HepG2 (cell line): ENCODE measurements at regions not wholly inside any gene's neighbourhood (a gene's known extent, or its start where the extent isn't known, plus 50 kb on each side); places are given as distances from the start of the nearest gene placed in this dataset.

ENCODE experiments used
- ATAC-seq: fragments of 200-7000 bp; cut with Tn5 transposase; 3 replicates; pipeline ENCODE4 v1.9.1; 2020; ENCODE audit warnings: mild to moderate bottlenecking, moderate library complexity
- BruUV-seq: library from RNA; stranded (reverse); fragments of 400-500 nt; replicated peaks from 2 replicates; lab custom pipeline; 2021; lab: Mats Ljungman, UMichigan
- CTCF ChIA-PET: fragments of 300-600 bp; formaldehyde crosslinking; extraction: SDS; loops from one replicate; lab custom pipeline; 2021; ENCODE audit warnings: low total read pairs, inconsistent platforms, low intra/inter-chr PET ratio; lab: Yijun Ruan, JAX
- POLR2A ChIA-PET: fragments of 350-600 bp; sonication (Branson Sonifier 250); formaldehyde crosslinking; loops from one replicate; lab custom pipeline; 2020; ENCODE audit warnings: antibody characterized with exemption, inconsistent platforms; lab: Yijun Ruan, JAX
- DNase-seq: peaks from one replicate; pipeline ENCODE4 v3.0.0-alpha.2; 2015; ENCODE audit warnings: low spot score
- FAIRE-seq: peaks from 3 replicates; lab custom pipeline; 2011; peaks lifted over from hg19 to GRCh38; lab: Jason Lieb, UNC
- H2AFZ ChIP-seq: one replicate; pipeline ENCODE4 v1.6.1; 2011; ENCODE audit warnings: low read length, inconsistent platforms
- H3K27ac ChIP-seq: fragments of 300-600 bp; 3 replicates; pipeline ENCODE4 v1.8.0; 2011; ENCODE audit warnings: mixed run types, mild to moderate bottlenecking, mixed read lengths, low read length, inconsistent platforms; ENCODE audit not compliant: insufficient read depth; ENCODE audit errors: extremely low read length
- H3K27me3 ChIP-seq, 2 experiments: fragments of 200-600 bp in 1 of 2; 2 replicates in 1 of 2; 3 replicates in 1 of 2; pipeline versions ENCODE4 v1.6.0 to v1.8.0; 2011; ENCODE audit warnings: low read length in 2 of 2, mild to moderate bottlenecking in 2 of 2, moderate library complexity in 2 of 2, inconsistent platforms in 1 of 2; ENCODE audit not compliant: insufficient read depth in 2 of 2, control insufficient read depth in 1 of 2
- H3K36me3 ChIP-seq, 2 experiments: fragments of 200-600 bp in 1 of 2; replicated peaks in 1 of 2; 2 replicates in 1 of 2; 3 replicates in 1 of 2; pipeline versions ENCODE4 v1.5.1 to v1.8.0; 2011; ENCODE audit warnings: low read length in 2 of 2, inconsistent platforms in 1 of 2; ENCODE audit not compliant: insufficient read depth in 2 of 2, control insufficient read depth in 1 of 2
- H3K4me1 ChIP-seq: 2 replicates; pipeline ENCODE4 v1.5.1; 2012; ENCODE audit warnings: low read length, inconsistent platforms; ENCODE audit not compliant: insufficient read depth
- H3K4me2 ChIP-seq: 2 replicates; pipeline ENCODE4 v1.6.0; 2011; ENCODE audit warnings: low read depth, low read length, inconsistent platforms
- H3K4me3 ChIP-seq, 3 experiments: fragments of 200-600 bp in 1 of 3; sonication (generic), shearing (Covaris generic) in 1 of 3; replicated peaks in 1 of 3; 2 replicates each; pipeline ENCODE4 v1.5.1; 2011 to 2016; ENCODE audit warnings: low read length in 3 of 3, inconsistent platforms in 2 of 3, low read depth in 2 of 3, mild to moderate bottlenecking in 2 of 3, control low read depth in 1 of 3, mixed read lengths in 1 of 3; ENCODE audit not compliant: insufficient read depth in 1 of 3
- H3K79me2 ChIP-seq: one replicate; pipeline ENCODE4 v1.6.1; 2011; ENCODE audit warnings: low read length, inconsistent platforms; ENCODE audit not compliant: insufficient read depth
- H3K9ac ChIP-seq: 2 replicates; pipeline ENCODE4 v1.6.0; 2011; ENCODE audit warnings: mild to moderate bottlenecking, low read depth, low read length, inconsistent platforms; ENCODE audit not compliant: insufficient read depth
- H3K9me3 ChIP-seq: 2 replicates; pipeline ENCODE4 v1.5.1; 2012; ENCODE audit warnings: mild to moderate bottlenecking, low read length
- H4K20me1 ChIP-seq: 2 replicates; pipeline ENCODE4 v1.6.0; 2011; ENCODE audit warnings: inconsistent platforms, mild to moderate bottlenecking, low read length, moderate library complexity; ENCODE audit not compliant: insufficient read depth
- ARHGAP35 ChIP-seq: sonication (generic); formaldehyde crosslinking; IDR thresholded peaks from 2 replicates; pipeline ENCODE4 v1.9.0; 2022; ENCODE audit warnings: mild to moderate bottlenecking, inconsistent platforms, moderate library complexity, missing genetic modification reagents, borderline replicate concordance
- BHLHE40 ChIP-seq: IDR thresholded peaks from 2 replicates; pipeline ENCODE4 v1.6.1; 2011; ENCODE audit warnings: low read length, improper control_type of control experiment
- BRCA1 ChIP-seq: sonication (generic); formaldehyde crosslinking; IDR thresholded peaks from 2 replicates; pipeline ENCODE4 v1.4.0; 2020; ENCODE audit warnings: missing genetic modification reagents
- DNMT3B ChIP-seq: conservative IDR thresholded peaks from 2 replicates; pipeline ENCODE4 v1.6.1; 2016; ENCODE audit warnings: missing biosample characterization, control low read depth
- GTF3A ChIP-seq: sonication (generic); formaldehyde crosslinking; conservative IDR thresholded peaks from 2 replicates; pipeline ENCODE4 v1.4.0; 2020; ENCODE audit warnings: mild to moderate bottlenecking, missing genetic modification reagents
- HMG20B ChIP-seq: conservative IDR thresholded peaks from 2 replicates; pipeline ENCODE4 v1.6.1; 2016; ENCODE audit warnings: missing genetic modification reagents, missing compliant biosample characterization
- HOXA3 ChIP-seq: sonication (generic); formaldehyde crosslinking; IDR thresholded peaks from 2 replicates; pipeline ENCODE4 v1.5.0; 2020; ENCODE audit warnings: missing genetic modification reagents
- KDM5B ChIP-seq: sonication (generic); formaldehyde crosslinking; IDR thresholded peaks from 2 replicates; pipeline ENCODE4 v1.4.0; 2020; ENCODE audit warnings: missing genetic modification reagents, mild to moderate bottlenecking, borderline replicate concordance
- MBNL3 ChIP-seq: fragments of 250-450 bp; sonication (Bioruptor Pico); conservative IDR thresholded peaks from 2 replicates; pipeline ENCODE4 v1.8.0; 2022; ENCODE audit warnings: mild to moderate bottlenecking, inconsistent platforms
- NR2F6 ChIP-seq, 2 experiments: IDR thresholded peaks; 2 replicates each; pipeline ENCODE4 v1.6.1; 2016; ENCODE audit warnings: antibody characterized with exemption in 1 of 2, mild to moderate bottlenecking in 1 of 2
- PHF8 ChIP-seq: sonication (generic); formaldehyde crosslinking; IDR thresholded peaks from 2 replicates; pipeline ENCODE4 v1.5.0; 2020; ENCODE audit warnings: missing genetic modification reagents
- RARA ChIP-seq: IDR thresholded peaks from 2 replicates; pipeline ENCODE4 v1.6.1; 2016; ENCODE audit warnings: missing genetic modification reagents, missing compliant biosample characterization
- RXRA ChIP-seq: sonication (generic); formaldehyde crosslinking; IDR thresholded peaks from 2 replicates; pipeline ENCODE4 v1.5.1; 2020; ENCODE audit warnings: missing genetic modification reagents
- ZMYM2 ChIP-seq: sonication (generic); formaldehyde crosslinking; IDR thresholded peaks from 2 replicates; pipeline ENCODE4 v1.8.0; 2022; ENCODE audit warnings: mild to moderate bottlenecking, missing genetic modification reagents
- ZNF12 ChIP-seq: sonication (generic); formaldehyde crosslinking; IDR thresholded peaks from 2 replicates; pipeline ENCODE4 v1.5.0; 2020; ENCODE audit warnings: missing genetic modification reagents
- ZNF629 ChIP-seq: sonication (generic); formaldehyde crosslinking; conservative IDR thresholded peaks from 2 replicates; pipeline ENCODE4 v1.5.0; 2020; ENCODE audit warnings: missing genetic modification reagents
- WGBS: methylation state at CpG from one replicate; pipeline ENCODE4 v1.1.6; 2017; ENCODE audit warnings: low lambda C conversion rate; 5-methylcytosine and 5-hydroxymethylcytosine counted together
- in situ Hi-C: cut with HindIII; loops from 2 replicates; pipeline ENCODE4 v1.10.0; 2017; ENCODE audit warnings: low pct_unique_long_range_greater_than_20kb; ENCODE audit not compliant: extremely low pct_ligation_motif_present
- intact Hi-C: fragments of 100-400 bp; cut with micrococcal nuclease; formaldehyde crosslinking; loops from one replicate; pipeline ENCODE4 v1.10.0; 2022; ENCODE audit not compliant: unreplicated experiment
- TF ChIP-seq, protein P1 (sequence below): sonication (generic); formaldehyde crosslinking; IDR thresholded peaks from 2 replicates; pipeline ENCODE4 v1.4.0; 2020; ENCODE audit warnings: mild to moderate bottlenecking, missing genetic modification reagents
- TF ChIP-seq, protein P2 (sequence below): sonication (generic); formaldehyde crosslinking; IDR thresholded peaks from 2 replicates; pipeline ENCODE4 v1.4.0; 2020; ENCODE audit warnings: mild to moderate bottlenecking, low read depth, missing genetic modification reagents
- TF ChIP-seq, protein P3 (sequence below): IDR thresholded peaks from 2 replicates; pipeline ENCODE4 v1.6.1; 2018; ENCODE audit warnings: missing genetic modification reagents, mild to moderate bottlenecking, missing compliant biosample characterization
- TF ChIP-seq, protein P4 (sequence below): sonication (generic); formaldehyde crosslinking; IDR thresholded peaks from 2 replicates; pipeline ENCODE4 v1.4.0; 2020; ENCODE audit warnings: missing genetic modification reagents, borderline replicate concordance
- TF ChIP-seq, protein P5 (sequence below): sonication (generic); formaldehyde crosslinking; IDR thresholded peaks from 2 replicates; pipeline ENCODE4 v1.4.0; 2020; ENCODE audit warnings: missing genetic modification reagents

DNA sequence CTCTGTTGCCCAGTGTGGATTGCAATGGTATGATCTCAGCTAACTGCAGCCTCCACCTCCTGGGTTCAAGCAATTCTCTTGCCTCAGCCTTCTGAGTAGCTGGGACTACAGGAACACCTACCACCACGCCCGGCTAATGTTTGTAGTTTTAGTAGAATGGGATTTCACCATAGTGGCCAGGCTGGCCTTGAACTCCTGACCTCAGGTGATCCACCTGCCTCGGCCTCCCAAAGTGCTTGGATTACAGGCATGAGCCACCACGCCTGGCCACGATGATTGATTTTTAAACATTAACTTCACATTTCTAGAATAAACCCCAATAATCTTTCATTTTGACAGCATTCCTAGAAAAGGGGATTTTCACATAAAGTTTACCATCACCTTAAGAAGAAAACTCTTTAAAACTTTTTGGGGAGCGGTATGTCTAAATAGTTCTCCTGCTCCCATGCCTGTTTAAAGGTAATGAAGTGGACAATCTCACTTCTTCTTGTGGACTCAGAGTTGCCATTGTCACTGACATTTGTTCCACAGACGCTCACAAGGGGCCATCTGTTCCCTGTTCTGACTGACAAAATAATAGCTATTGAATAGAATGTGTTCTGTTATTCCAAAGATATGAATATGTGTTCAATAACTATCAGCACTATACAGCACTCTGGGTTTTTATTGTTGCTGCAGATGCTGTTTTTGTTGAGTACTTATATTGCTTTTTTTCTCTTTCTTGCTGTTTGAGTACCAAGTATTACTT lies 66.1 kb upstream of the C1QTNF9B start:
- BruUV-seq, result no TSS peak
- no peaks in the 10 kb centered on the region for H3K79me2 ChIP-seq
- H3K27me3 ChIP-seq, result peaks cover 0 to 4% of the 10 kb centered on the region in 2 experiments; a peak in 1 of 5 replicates
- H3K9me3 ChIP-seq, result no peaks in the 10 kb centered on the region
- intact Hi-C loops, result no loop called here
- ATAC-seq (no peak), FAIRE-seq (no peak), DNase-seq (no peak)
- no peak overlapping the region for H3K4me3 ChIP-seq
- H4K20me1 ChIP-seq, result no peaks in the 10 kb centered on the region
- no peaks in the 10 kb centered on the region for H3K4me1 ChIP-seq
- ChIA-PET CTCF (no interaction called here), POLR2A (no interaction called here)
- no peak overlapping the region for H3K27ac ChIP-seq
- 20% methylated on average over 7 of the region's 7 CpGs for WGBS
- H2AFZ ChIP-seq, result no peak overlapping the region
- no peaks in the 10 kb centered on the region for H3K36me3 ChIP-seq
- no peak overlapping the region for H3K4me2 ChIP-seq
- in situ Hi-C loops, result no loop called here
- H3K9ac ChIP-seq, result no peak overlapping the region
- TF ChIP-seq, protein P1, sequence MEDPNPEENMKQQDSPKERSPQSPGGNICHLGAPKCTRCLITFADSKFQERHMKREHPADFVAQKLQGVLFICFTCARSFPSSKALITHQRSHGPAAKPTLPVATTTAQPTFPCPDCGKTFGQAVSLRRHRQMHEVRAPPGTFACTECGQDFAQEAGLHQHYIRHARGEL (CRISPR knock-in tag), result no peak
- TF ChIP-seq, protein P2, sequence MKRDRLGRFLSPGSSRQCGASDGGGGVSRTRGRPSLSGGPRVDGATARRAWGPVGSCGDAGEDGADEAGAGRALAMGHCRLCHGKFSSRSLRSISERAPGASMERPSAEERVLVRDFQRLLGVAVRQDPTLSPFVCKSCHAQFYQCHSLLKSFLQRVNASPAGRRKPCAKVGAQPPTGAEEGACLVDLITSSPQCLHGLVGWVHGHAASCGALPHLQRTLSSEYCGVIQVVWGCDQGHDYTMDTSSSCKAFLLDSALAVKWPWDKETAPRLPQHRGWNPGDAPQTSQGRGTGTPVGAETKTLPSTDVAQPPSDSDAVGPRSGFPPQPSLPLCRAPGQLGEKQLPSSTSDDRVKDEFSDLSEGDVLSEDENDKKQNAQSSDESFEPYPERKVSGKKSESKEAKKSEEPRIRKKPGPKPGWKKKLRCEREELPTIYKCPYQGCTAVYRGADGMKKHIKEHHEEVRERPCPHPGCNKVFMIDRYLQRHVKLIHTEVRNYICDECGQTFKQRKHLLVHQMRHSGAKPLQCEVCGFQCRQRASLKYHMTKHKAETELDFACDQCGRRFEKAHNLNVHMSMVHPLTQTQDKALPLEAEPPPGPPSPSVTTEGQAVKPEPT (CRISPR knock-in tag), result no peak
- no peak for TF ChIP-seq KDM5B
- TF ChIP-seq NR2F6 (IDR thresholded peaks at IDR 0.05), result no peak
- TF ChIP-seq NR2F6 (CRISPR knock-in tag; IDR thresholded peaks at IDR 0.05), result peak; percentile 34; the same call in 1 of the 2 replicates
- TF ChIP-seq DNMT3B, result no peak
- no peak for TF ChIP-seq HMG20B (CRISPR knock-in tag)
- TF ChIP-seq ZNF12 (CRISPR knock-in tag), result no peak
- TF ChIP-seq, protein P3, sequence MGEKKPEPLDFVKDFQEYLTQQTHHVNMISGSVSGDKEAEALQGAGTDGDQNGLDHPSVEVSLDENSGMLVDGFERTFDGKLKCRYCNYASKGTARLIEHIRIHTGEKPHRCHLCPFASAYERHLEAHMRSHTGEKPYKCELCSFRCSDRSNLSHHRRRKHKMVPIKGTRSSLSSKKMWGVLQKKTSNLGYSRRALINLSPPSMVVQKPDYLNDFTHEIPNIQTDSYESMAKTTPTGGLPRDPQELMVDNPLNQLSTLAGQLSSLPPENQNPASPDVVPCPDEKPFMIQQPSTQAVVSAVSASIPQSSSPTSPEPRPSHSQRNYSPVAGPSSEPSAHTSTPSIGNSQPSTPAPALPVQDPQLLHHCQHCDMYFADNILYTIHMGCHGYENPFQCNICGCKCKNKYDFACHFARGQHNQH (CRISPR knock-in tag), result no peak
- no peak for TF ChIP-seq HOXA3 (CRISPR knock-in tag)
- TF ChIP-seq ARHGAP35 (CRISPR knock-in tag), result no peak
- peak; percentile 54 for TF ChIP-seq RARA (CRISPR knock-in tag)
- TF ChIP-seq, protein P4, sequence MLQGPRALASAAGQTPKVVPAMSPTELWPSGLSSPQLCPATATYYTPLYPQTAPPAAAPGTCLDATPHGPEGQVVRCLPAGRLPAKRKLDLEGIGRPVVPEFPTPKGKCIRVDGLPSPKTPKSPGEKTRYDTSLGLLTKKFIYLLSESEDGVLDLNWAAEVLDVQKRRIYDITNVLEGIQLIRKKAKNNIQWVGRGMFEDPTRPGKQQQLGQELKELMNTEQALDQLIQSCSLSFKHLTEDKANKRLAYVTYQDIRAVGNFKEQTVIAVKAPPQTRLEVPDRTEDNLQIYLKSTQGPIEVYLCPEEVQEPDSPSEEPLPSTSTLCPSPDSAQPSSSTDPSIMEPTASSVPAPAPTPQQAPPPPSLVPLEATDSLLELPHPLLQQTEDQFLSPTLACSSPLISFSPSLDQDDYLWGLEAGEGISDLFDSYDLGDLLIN, result no peak
- no peak for TF ChIP-seq ZNF629 (CRISPR knock-in tag)
- no peak for TF ChIP-seq GTF3A (CRISPR knock-in tag)
- TF ChIP-seq MBNL3, result no peak
- no peak for TF ChIP-seq PHF8 (CRISPR knock-in tag)
- no peak for TF ChIP-seq RXRA
- TF ChIP-seq BRCA1 (CRISPR knock-in tag), result no peak
- TF ChIP-seq BHLHE40, result 0 out of 2 replicates have a peak, but pooled peaks have one; percentile 12
- TF ChIP-seq, protein P5, sequence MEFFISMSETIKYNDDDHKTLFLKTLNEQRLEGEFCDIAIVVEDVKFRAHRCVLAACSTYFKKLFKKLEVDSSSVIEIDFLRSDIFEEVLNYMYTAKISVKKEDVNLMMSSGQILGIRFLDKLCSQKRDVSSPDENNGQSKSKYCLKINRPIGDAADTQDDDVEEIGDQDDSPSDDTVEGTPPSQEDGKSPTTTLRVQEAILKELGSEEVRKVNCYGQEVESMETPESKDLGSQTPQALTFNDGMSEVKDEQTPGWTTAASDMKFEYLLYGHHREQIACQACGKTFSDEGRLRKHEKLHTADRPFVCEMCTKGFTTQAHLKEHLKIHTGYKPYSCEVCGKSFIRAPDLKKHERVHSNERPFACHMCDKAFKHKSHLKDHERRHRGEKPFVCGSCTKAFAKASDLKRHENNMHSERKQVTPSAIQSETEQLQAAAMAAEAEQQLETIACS (CRISPR knock-in tag), result no peak
- no peak for TF ChIP-seq ZMYM2 (CRISPR knock-in tag)
